WTC11 (cell line): ENCODE measurements at regions not wholly inside any gene's neighbourhood (a gene's known extent, or its start where the extent isn't known, plus 50 kb on each side); places are given as distances from the start of the nearest gene placed in this dataset.

Experiments
- ATAC-seq: fragments of 200-7000 bp; cut with Tn5 transposase; 2 replicates; pipeline ENCODE4 v1.10.0; 2021; ENCODE audit warnings: mild to moderate bottlenecking, moderate library complexity
- CTCF ChIA-PET: fragments of 300-600 bp; sonication (Branson Sonifier 250); formaldehyde crosslinking; loops from one replicate; lab custom pipeline; 2021; ENCODE audit warnings: antibody characterized with exemption; lab: Charles Lee
- POLR2A ChIA-PET: fragments of 350-600 bp; sonication (Branson Sonifier 250); formaldehyde crosslinking; loops from one replicate; lab custom pipeline; 2021; ENCODE audit warnings: antibody characterized with exemption; lab: Charles Lee
- DNase-seq: peaks from one replicate; pipeline ENCODE4 v3.0.0; 2021; ENCODE audit warnings: low spot score
- H3K27ac Mint-ChIP-seq: 2 replicates; pipeline ENCODE4 v1.8.0; 2021; ENCODE audit warnings: mixed read lengths
- H3K27me3 Mint-ChIP-seq: 2 replicates; pipeline ENCODE4 v1.8.0; 2021; ENCODE audit warnings: low read depth, mild to moderate bottlenecking, moderate library complexity, mixed read lengths
- H3K36me3 Mint-ChIP-seq: 2 replicates; pipeline ENCODE4 v1.8.0; 2021; ENCODE audit warnings: mixed read lengths
- H3K4me1 Mint-ChIP-seq: 2 replicates; pipeline ENCODE4 v1.8.0; 2022; ENCODE audit warnings: mixed read lengths
- H3K4me3 Mint-ChIP-seq: 2 replicates; pipeline ENCODE4 v1.8.0; 2021; ENCODE audit warnings: mild to moderate bottlenecking, moderate library complexity, mixed read lengths
- H3K9me3 Mint-ChIP-seq: 2 replicates; pipeline ENCODE4 v1.8.0; 2021; ENCODE audit warnings: mixed read lengths
- EMX1 ChIP-seq: fragments of 250-450 bp; sonication (Bioruptor Pico); IDR thresholded peaks from 2 replicates; pipeline ENCODE4 v1.8.0; 2021; ENCODE audit warnings: mild to moderate bottlenecking
- GTF2I ChIP-seq: fragments of 250-450 bp; sonication (Bioruptor Pico); conservative IDR thresholded peaks from 2 replicates; pipeline ENCODE4 v1.4.0; 2021; ENCODE audit warnings: mild to moderate bottlenecking
- HMGA2 ChIP-seq: fragments of 250-450 bp; sonication (Bioruptor Pico); IDR thresholded peaks from 2 replicates; pipeline ENCODE4 v1.4.0; 2021; ENCODE audit warnings: mild to moderate bottlenecking, moderate library complexity
- MXD4 ChIP-seq: fragments of 250-450 bp; sonication (Bioruptor Pico); IDR thresholded peaks from 2 replicates; pipeline ENCODE4 v1.8.0; 2021; ENCODE audit warnings: mild to moderate bottlenecking, moderate library complexity, borderline replicate concordance
- NFYB ChIP-seq: sonication (generic); formaldehyde crosslinking; conservative IDR thresholded peaks from 2 replicates; pipeline ENCODE4 v1.8.0; 2022; ENCODE audit warnings: low read depth, missing genetic modification reagents
- NR1H2 ChIP-seq: sonication (generic); formaldehyde crosslinking; IDR thresholded peaks from 2 replicates; pipeline ENCODE4 v1.9.0; 2021; ENCODE audit warnings: mild to moderate bottlenecking, moderate library complexity, missing genetic modification reagents
- NR2C2 ChIP-seq: sonication (generic); formaldehyde crosslinking; IDR thresholded peaks from 2 replicates; pipeline ENCODE4 v1.8.0; 2022; ENCODE audit warnings: mild to moderate bottlenecking, missing genetic modification reagents
- NR3C1 ChIP-seq: sonication (generic); formaldehyde crosslinking; conservative IDR thresholded peaks from 2 replicates; pipeline ENCODE4 v1.8.1; 2023; ENCODE audit warnings: low read depth, mild to moderate bottlenecking, missing genetic modification reagents
- PRRX2 ChIP-seq: fragments of 250-450 bp; sonication (Bioruptor Pico); IDR thresholded peaks from 2 replicates; pipeline ENCODE4 v1.8.0; 2021; ENCODE audit warnings: mild to moderate bottlenecking
- RELA ChIP-seq: sonication (generic); formaldehyde crosslinking; IDR thresholded peaks from 2 replicates; pipeline ENCODE4 v1.8.1; 2022; ENCODE audit warnings: missing genetic modification reagents, mild to moderate bottlenecking, borderline replicate concordance
- TCF7 ChIP-seq: sonication (generic); formaldehyde crosslinking; IDR thresholded peaks from 2 replicates; pipeline ENCODE4 v1.8.0; 2022; ENCODE audit warnings: mild to moderate bottlenecking, low read depth, missing genetic modification reagents, moderate library complexity
- ZNF232 ChIP-seq: sonication (generic); formaldehyde crosslinking; IDR thresholded peaks from 2 replicates; pipeline ENCODE4 v1.8.0; 2022; ENCODE audit warnings: mild to moderate bottlenecking, missing genetic modification reagents
- ZNF423 ChIP-seq: fragments of 250-450 bp; sonication (Bioruptor Pico); IDR thresholded peaks from 2 replicates; pipeline ENCODE4 v2.1.2; 2022; ENCODE audit warnings: mild to moderate bottlenecking, moderate library complexity
- ZNF671 ChIP-seq: fragments of 250-450 bp; sonication (Bioruptor Pico); IDR thresholded peaks from 2 replicates; pipeline ENCODE4 v1.8.0; 2021; ENCODE audit warnings: mild to moderate bottlenecking
- TF ChIP-seq, protein P1 (sequence below): sonication (generic); formaldehyde crosslinking; IDR thresholded peaks from 2 replicates; pipeline ENCODE4 v1.8.1; 2023; ENCODE audit warnings: mild to moderate bottlenecking, missing genetic modification reagents
- TF ChIP-seq, protein P2 (sequence below): sonication (generic); formaldehyde crosslinking; IDR thresholded peaks from 2 replicates; pipeline ENCODE4 v1.8.1; 2023; ENCODE audit warnings: mild to moderate bottlenecking, missing genetic modification reagents
- TF ChIP-seq, protein P3 (sequence below): sonication (generic); formaldehyde crosslinking; IDR thresholded peaks from 2 replicates; pipeline ENCODE4 v1.8.1; 2022; ENCODE audit warnings: low read depth, mild to moderate bottlenecking, moderate library complexity, missing genetic modification reagents, borderline replicate concordance
- TF ChIP-seq, protein P4 (sequence below): fragments of 250-450 bp; sonication (Bioruptor Pico); IDR thresholded peaks from 2 replicates; pipeline ENCODE4 v2.1.2; 2022; ENCODE audit warnings: mild to moderate bottlenecking, moderate library complexity

DNA sequence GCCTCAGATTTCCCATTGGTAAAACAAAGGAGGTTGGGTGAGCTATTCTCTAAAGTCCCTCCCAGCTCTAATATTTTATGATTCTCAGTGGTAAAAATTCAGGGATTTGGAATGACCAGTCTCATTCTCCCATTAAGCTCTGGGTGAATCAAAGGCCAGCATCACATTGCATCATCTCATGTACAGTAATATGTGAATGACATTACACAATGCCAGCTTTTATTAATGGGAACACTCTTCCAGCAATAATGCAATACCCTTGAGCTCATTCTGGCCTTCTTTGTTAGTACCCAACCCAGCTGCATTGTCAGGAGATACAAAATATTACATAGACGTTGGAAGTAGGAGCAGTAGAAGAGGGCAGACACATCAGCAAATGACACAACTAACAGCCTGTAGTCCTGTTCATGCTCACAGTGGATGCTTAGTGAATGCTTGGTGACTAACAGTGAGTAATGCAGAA lies 100.0 kb upstream of the EGR2 start (continued):
- TF ChIP-seq, protein P1, sequence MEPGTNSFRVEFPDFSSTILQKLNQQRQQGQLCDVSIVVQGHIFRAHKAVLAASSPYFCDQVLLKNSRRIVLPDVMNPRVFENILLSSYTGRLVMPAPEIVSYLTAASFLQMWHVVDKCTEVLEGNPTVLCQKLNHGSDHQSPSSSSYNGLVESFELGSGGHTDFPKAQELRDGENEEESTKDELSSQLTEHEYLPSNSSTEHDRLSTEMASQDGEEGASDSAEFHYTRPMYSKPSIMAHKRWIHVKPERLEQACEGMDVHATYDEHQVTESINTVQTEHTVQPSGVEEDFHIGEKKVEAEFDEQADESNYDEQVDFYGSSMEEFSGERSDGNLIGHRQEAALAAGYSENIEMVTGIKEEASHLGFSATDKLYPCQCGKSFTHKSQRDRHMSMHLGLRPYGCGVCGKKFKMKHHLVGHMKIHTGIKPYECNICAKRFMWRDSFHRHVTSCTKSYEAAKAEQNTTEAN (CRISPR knock-in tag): no peak
- TF ChIP-seq EMX1 (CRISPR knock-in tag) (no peak), NR2C2 (CRISPR knock-in tag) (no peak)

DNA sequence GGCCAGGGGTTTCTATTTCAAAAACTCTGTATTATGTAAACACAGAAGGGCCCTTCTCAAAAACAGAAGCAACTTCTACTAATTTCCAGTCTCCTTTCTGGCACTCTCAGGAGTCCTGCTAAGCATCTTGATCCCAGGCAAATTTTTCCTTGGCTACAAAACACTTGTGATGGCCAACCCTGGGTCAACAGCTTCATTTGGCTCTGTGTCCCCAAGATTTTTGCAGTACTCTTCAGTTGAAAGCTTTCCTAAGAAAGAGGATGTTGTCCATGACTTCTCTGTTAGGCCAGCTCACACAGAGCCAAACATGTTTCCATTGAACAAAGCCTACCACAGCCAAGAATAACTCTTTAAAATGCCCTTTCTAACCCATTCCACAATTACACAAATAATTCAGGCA lies 99.0 kb upstream of the EGR2 start:
- no peak for DNase-seq
- Mint-ChIP-seq H3K4me3 (no peak overlapping the region), H3K9me3 (no peaks in the 10 kb centered on the region; the same call in 1 of the 2 replicates), H3K4me1 (peaks cover 21% of the 10 kb centered on the region), H3K27me3 (no peaks in the 10 kb centered on the region; the same call in 1 of the 2 replicates), H3K36me3 (no peaks in the 10 kb centered on the region), H3K27ac (no peak overlapping the region)
- no peak for ATAC-seq
- CTCF ChIA-PET: no interaction called here
- no peak for TF ChIP-seq NR2C2 (CRISPR knock-in tag)
- TF ChIP-seq PRRX2 (CRISPR knock-in tag): no peak
- TF ChIP-seq HMGA2 (CRISPR knock-in tag): no peak
- POLR2A ChIA-PET: no interaction called here

DNA sequence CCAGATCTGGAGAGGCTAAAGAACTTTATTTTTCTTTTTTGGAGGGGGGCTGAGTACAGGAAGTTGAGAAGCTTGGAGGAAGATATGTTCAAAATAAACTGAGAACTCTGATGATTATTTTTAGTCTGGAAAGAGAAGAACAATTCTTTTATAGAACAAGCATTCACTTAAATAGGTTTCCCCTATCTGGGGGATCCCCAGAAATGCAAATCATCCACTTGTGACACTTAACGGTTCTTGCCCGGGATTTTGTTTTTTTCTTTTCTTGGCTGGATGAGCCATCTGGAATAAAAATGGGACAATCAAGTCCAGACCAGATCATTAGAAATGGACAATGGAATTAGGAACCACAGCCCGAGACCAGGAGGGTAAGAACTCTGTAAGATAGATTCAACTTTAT lies 95.9 kb upstream of the EGR2 start:
- H3K4me3 Mint-ChIP-seq: no peak overlapping the region
- TF ChIP-seq NR1H2 (CRISPR knock-in tag) (no peak), NR3C1 (CRISPR knock-in tag) (no peak), ZNF232 (CRISPR knock-in tag) (no peak), TCF7 (CRISPR knock-in tag) (no peak), ZNF423 (no peak), GTF2I (CRISPR knock-in tag) (no peak)
- TF ChIP-seq, protein P2, sequence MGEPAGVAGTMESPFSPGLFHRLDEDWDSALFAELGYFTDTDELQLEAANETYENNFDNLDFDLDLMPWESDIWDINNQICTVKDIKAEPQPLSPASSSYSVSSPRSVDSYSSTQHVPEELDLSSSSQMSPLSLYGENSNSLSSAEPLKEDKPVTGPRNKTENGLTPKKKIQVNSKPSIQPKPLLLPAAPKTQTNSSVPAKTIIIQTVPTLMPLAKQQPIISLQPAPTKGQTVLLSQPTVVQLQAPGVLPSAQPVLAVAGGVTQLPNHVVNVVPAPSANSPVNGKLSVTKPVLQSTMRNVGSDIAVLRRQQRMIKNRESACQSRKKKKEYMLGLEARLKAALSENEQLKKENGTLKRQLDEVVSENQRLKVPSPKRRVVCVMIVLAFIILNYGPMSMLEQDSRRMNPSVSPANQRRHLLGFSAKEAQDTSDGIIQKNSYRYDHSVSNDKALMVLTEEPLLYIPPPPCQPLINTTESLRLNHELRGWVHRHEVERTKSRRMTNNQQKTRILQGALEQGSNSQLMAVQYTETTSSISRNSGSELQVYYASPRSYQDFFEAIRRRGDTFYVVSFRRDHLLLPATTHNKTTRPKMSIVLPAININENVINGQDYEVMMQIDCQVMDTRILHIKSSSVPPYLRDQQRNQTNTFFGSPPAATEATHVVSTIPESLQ (CRISPR knock-in tag): no peak
- TF ChIP-seq, all 79 proteins: peak for 0
- ATAC-seq (no peak), DNase-seq (no peak)
- ChIA-PET POLR2A (no interaction called here), CTCF (interaction anchor here (1.6 kb wide), 1 partner anchor 13 kb away, joined by 5 read pairs; no protein-coding TSS in a partner anchor)
- H3K9me3 Mint-ChIP-seq: no peaks in the 10 kb centered on the region
- peaks cover 20% of the 10 kb centered on the region for H3K4me1 Mint-ChIP-seq
- H3K36me3 Mint-ChIP-seq: no peaks in the 10 kb centered on the region
- H3K27me3 Mint-ChIP-seq: no peaks in the 10 kb centered on the region; the same call in 1 of the 2 replicates
- peak overlapping the region; percentile 15; the same call in 1 of the 2 replicates for H3K27ac Mint-ChIP-seq

DNA sequence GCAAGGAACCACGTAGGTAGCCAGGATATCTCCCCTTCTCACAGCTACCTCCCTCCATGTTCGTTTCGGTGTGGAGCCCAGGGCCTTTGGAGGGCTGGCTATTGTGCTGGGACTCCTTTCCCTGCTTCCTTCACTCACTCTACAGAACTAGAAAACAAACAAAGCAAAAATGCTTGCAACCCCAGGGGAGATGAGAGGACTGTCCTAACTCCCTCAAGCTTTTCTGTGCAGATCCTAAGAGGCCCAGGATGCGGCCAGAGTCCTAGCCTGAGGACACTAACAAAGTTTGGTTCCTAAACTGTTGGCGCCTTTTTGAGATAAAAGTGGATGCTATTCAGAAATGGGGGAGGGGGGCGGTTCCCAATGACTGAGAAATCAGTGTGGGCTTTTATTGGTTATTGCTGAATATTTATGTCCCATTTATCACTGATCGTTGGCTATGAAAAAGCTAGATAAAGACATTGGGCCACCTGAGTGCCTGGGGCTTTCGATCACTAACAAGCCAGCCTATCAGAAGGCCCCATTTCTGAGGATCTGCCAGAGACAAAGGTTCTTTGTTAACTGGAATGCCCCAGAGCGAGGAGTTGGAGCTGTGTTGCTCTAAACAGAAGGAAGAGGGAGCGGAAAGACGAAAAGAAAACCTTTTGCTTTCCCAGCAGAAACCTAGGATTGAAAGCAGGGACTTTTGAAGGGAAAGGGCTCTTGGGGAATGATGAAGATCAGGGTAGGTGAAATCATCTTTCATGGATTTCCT lies 95.2 kb upstream of the EGR2 start:
- no peaks in the 10 kb centered on the region for H3K9me3 Mint-ChIP-seq
- no peaks in the 10 kb centered on the region for H3K36me3 Mint-ChIP-seq
- peak overlapping the region; percentile 15; the same call in 1 of the 2 replicates for H3K27ac Mint-ChIP-seq
- CTCF ChIA-PET: interaction anchor here (1.6 kb wide), 1 partner anchor 13 kb away, joined by 5 read pairs; no protein-coding TSS in a partner anchor
- no peak overlapping the region for H3K4me3 Mint-ChIP-seq
- POLR2A ChIA-PET: no interaction called here
- TF ChIP-seq, protein P3, sequence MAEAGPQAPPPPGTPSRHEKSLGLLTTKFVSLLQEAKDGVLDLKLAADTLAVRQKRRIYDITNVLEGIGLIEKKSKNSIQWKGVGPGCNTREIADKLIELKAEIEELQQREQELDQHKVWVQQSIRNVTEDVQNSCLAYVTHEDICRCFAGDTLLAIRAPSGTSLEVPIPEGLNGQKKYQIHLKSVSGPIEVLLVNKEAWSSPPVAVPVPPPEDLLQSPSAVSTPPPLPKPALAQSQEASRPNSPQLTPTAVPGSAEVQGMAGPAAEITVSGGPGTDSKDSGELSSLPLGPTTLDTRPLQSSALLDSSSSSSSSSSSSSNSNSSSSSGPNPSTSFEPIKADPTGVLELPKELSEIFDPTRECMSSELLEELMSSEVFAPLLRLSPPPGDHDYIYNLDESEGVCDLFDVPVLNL (CRISPR knock-in tag): no peak
- TF ChIP-seq HMGA2 (CRISPR knock-in tag) (no peak), RELA (no peak), MXD4 (CRISPR knock-in tag) (no peak), NFYB (no peak), ZNF671 (CRISPR knock-in tag) (no peak)
- TF ChIP-seq, protein P4, sequence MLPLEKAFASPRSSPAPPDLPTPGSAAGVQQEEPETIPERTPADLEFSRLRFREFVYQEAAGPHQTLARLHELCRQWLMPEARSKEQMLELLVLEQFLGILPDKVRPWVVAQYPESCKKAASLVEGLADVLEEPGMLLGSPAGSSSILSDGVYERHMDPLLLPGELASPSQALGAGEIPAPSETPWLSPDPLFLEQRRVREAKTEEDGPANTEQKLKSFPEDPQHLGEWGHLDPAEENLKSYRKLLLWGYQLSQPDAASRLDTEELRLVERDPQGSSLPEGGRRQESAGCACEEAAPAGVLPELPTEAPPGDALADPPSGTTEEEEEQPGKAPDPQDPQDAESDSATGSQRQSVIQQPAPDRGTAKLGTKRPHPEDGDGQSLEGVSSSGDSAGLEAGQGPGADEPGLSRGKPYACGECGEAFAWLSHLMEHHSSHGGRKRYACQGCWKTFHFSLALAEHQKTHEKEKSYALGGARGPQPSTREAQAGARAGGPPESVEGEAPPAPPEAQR (CRISPR knock-in tag): no peak
- no peaks in the 10 kb centered on the region; the same call in 1 of the 2 replicates for H3K27me3 Mint-ChIP-seq
- no peak for DNase-seq
- ATAC-seq: peak; percentile 99
- peaks cover 20% of the 10 kb centered on the region for H3K4me1 Mint-ChIP-seq
